ENCODE measurements at regions not wholly inside any gene's neighbourhood (a gene's known extent, or its start where the extent isn't known, plus 50 kb on each side); places are given as distances from the start of the nearest gene placed in this dataset.
"Not testable (repeated sequence)": the region's sequence is repeated elsewhere in the genome, so short reads cannot be mapped to it uniquely, and the experiment has no call there.

GRCh38 chr5:124111886-124112285, 599.9 kb downstream of the CSNK1G3 start:
- no peak for DNase-seq (ENCODE audit: low spot score)

DNA sequence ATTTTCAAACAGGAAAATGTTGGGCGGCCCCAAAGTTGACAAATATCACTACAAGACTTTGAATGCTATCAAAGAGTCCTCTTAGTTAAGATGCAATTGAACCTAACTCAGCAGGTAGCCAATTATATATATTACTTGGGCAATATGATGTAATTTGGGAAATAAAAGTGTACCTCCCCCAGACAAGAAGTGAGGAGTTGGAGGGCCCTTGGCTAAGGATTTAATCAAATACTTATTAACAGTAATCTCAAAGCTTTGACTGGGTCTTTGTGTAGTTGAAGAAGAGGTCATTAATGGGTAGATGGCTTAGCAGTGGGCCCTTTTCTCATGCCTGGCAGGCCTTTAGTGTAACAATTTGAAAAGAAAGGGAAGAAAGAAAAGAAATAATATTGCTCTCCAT, 599.0 kb downstream of the CSNK1G3 start:
- DNase-seq (ENCODE audit: low spot score), result no peak

GRCh38 chr5:124105326-124105725, 593.3 kb downstream of the CSNK1G3 start:
- no peak for DNase-seq (ENCODE audit: low spot score)

GRCh38 chr5:124104821-124105220, 592.8 kb downstream of the CSNK1G3 start:
- no peak for DNase-seq (ENCODE audit: low spot score)

GRCh38 chr5:124104344-124104743, 592.4 kb downstream of the CSNK1G3 start:
- no peak for DNase-seq (ENCODE audit: low spot score)

DNA sequence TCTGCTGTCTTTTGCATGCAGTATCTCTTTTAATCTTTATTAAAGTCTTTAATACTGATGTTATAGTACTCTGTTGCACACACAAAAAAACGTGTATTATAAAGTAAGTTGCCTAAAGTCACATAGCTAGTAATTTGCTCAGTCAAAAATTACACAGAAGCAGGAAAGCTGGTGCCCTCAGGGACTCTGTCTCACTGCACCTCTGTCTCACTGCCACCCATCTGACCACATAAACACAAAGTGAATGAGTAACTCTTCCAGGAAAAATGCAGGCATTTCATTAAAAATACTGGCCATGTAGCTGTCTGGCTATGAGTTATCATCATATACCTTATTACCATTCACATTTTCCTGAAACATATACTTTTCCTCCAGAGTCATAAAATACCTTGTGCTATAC, 591.7 kb downstream of the CSNK1G3 start:
- DNase-seq (ENCODE audit: low spot score), result no peak

GRCh38 chr5:124103056-124103455, 591.1 kb downstream of the CSNK1G3 start:
- DNase-seq (ENCODE audit: low spot score), result not testable (repeated sequence)

DNA sequence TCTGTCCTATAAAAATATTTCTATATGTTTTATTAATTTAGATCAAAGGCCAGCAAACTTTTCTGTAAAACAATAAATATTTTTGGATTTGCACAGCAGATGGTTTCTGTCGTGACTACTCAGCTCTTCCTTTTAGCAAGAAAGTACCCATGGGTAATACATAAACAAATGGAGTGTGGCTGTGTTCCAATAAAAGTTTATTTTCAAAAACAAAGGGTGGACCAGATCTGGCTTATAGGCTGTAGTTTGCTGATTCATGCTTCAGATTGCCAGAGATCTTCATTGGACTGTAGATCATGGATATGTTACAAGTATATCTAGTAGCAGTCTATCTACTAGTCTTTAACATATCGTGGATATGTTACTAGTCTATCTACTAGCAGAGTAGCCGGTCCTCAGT, 590.5 kb downstream of the CSNK1G3 start:
- DNase-seq (ENCODE audit: low spot score), result no peak

DNA sequence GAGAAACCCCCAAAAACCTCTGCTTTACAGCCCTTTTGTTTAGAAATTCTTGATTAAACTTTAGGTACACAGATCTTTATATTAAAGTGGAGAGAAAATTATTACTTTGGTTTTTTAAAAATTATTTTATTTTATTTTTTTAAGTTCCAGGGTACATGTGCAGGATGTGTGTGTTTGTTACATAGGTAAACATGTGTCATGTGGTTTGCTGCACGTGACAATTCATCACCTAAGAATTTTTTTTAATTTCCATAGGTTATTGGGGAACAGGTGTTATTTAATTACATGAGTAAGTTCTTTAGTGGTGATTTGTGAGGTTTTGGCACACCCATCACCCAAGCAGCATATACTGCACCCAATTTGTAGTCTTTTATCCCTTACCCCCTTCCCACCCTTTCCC, 581.7 kb downstream of the CSNK1G3 start:
- DNase-seq (ENCODE audit: low spot score), result no peak

DNA sequence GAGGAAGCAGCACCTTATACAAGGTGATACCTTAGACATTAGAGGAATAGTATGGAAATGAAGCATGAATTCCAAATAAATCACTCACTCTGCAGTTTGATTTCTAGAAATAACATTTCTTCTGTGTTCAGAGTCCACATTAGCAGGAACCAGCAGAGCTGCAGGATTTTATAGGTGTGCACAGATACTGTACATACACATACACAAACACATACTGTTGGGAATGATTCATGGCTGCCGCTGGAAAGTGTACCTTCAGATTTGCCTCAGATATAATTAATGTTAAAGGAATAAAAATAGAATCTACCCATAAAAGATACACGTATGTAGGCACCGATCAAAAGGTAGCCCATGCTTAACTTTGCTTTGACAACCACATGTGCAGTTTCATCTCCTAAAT, 578.1 kb downstream of the CSNK1G3 start:
- no peak for DNase-seq (ENCODE audit: low spot score)

GRCh38 chr5:124089578-124089977, 577.6 kb downstream of the CSNK1G3 start:
- DNase-seq (ENCODE audit: low spot score), result no peak

- DNase-seq (ENCODE audit: low spot score), result no peak
Observed at GRCh38 chr5:124088289-124089032, 576.5 kb downstream of the CSNK1G3 start.

DNA sequence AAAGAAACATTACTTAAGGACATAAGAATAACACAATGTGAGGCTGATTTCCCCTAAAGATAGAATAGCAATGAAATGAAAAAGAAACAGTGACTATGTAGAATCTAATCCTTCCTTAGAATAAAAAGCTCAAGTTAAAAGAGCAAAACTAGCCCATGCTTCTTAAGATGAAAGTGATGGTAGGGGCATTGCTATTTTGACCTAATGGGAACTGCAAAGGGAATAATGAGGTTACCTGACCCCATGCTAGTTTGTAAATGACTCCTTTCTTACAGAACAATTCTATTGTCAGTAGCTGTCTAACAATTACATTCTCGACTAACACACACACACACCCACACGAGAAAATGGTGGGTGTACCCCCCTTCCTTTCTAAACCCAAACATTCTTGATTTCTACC, 575.8 kb downstream of the CSNK1G3 start:
- DNase-seq (ENCODE audit: low spot score), result no peak

- DNase-seq (ENCODE audit: low spot score), result no peak
Observed at GRCh38 chr5:124080256-124080655, 568.3 kb downstream of the CSNK1G3 start.

DNA sequence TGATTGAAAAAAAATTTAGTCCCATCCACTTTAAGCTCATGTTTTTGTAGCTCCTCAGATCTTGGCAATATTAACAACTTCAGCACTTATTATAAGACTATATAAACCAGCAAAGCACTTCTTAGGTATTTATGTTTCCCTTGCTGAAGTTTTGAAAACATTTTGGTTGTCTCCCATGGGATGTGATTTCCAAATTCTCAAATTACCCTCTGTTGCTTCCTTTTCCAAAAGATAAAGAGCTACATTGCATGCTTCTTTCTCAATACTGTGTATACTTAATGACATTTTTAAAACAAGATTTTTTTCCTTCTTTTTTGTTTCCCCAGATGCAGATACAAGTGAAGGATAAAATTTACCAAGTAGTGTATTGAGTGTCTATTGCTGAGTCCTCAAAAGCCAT, 567.1 kb downstream of the CSNK1G3 start:
- DNase-seq (ENCODE audit: low spot score), result no peak

GRCh38 chr5:124074500-124074899, 562.5 kb downstream of the CSNK1G3 start:
- no peak for DNase-seq (ENCODE audit: low spot score)

- no peak for DNase-seq (ENCODE audit: low spot score)
Observed at GRCh38 chr5:124072570-124072969, 560.6 kb downstream of the CSNK1G3 start.

DNA sequence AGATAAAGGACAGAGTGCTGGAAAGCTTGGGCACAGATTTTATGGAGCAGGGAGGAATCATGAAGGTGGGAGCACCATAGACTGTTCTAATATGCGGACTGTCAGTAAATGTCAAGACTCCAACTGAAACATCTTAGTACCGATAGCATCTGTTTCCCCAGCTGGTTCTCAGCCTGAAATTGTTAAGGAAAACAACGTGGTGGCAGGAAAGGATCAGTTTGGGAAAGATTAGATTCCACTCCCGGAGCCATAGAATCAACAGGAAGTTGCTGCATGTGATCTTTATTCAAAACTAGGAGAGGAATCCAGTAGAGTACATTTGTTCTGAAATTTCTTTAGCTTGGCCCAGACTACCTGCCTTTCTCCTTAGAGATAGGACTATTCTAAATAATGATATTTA, 559.1 kb downstream of the CSNK1G3 start:
- no peak for DNase-seq (ENCODE audit: low spot score)

DNA sequence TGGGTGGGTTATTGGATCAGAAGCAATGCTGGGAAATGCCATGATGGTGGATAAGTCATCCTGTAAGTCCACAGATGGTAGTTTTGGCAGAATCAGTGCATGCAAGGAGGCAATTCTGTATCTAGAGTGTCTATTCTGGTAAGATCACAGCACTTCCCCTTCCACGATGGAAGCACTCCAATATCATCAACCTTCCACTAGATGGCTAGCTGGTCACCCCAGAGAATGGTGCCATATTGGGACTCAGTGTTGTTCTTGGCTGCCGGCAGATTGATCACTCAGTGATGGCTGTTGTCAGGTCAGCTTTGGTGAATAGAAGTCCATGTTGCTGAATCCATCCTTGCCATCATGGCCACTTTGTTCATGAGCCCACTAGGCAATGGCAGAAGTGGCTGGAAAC, 553.5 kb downstream of the CSNK1G3 start:
- no peak for DNase-seq (ENCODE audit: low spot score)

GRCh38 chr5:124064956-124065355, 553.0 kb downstream of the CSNK1G3 start:
- DNase-seq (ENCODE audit: low spot score), result no peak

- no peak for DNase-seq (ENCODE audit: low spot score)
Observed at GRCh38 chr5:124061663-124062062, 549.7 kb downstream of the CSNK1G3 start.

DNA sequence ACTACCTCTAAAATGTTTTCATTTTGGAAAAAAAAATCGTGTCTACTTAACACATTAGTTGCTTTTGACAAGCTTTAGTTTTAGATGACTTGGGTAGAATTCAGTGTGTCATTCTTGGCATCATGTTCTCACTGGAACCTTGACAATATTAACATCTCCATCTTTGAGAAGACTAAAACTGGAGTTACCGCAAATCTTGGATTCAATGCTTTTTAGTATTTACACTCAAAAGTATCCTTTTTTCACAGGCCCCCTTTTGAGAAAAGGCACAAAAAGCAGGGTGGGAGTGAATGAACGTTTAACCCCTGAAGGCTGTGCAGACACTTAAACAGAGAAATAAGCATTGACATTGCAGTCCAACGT, 549.1 kb downstream of the CSNK1G3 start:
- DNase-seq (ENCODE audit: low spot score), result no peak

DNA sequence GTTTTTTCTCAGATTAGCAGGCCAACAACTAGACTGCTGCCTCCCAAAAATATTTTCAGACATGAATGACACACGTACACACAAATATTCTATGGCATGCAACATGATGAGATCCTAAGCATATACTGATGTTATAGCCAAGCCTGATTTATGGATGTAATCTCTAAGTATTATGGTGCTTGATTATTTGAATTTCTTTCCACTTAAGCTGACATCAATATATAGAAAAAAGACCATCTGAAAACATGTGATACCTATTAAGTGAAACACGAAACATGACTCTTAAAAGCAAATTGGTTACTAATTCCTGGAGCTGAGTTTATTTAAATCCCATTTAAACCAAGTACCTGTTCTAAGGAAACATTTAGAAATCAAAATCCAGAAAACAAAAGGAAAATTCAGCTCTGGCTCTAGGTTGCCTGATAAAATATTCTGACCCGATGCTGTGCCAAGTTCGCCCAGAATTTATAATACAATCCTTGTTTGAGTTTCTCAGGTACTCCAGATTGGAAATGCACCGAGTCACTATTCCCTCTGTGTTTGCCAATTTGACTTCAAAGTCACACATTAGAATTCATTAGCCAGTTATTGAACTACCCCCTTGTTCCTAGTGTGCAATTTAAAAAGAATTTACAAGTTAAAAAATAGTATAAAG, 548.6 kb downstream of the CSNK1G3 start:
- DNase-seq (ENCODE audit: low spot score), result no peak

GRCh38 chr5:124060011-124060410, 548.0 kb downstream of the CSNK1G3 start:
- no peak for DNase-seq (ENCODE audit: low spot score)
